Astrocyte of the cerebellum (primary cell): ENCODE measurements at regions not wholly inside any gene's neighbourhood (a gene's known extent, or its start where the extent isn't known, plus 50 kb on each side); places are given as distances from the start of the nearest gene placed in this dataset.

ENCODE experiments used
- DNase-seq: peaks from one replicate; pipeline ENCODE4 v3.0.0-alpha.2; 2011; ENCODE audit warnings: low read depth
- H3K4me3 ChIP-seq: 2 replicates; pipeline ENCODE4 v1.5.1; 2011; ENCODE audit warnings: mild to moderate bottlenecking, low read depth, low read length, moderate library complexity
- CTCF ChIP-seq: IDR thresholded peaks from 2 replicates; pipeline ENCODE4 v1.5.1; 2012; ENCODE audit warnings: low read length, low read depth, moderate library complexity, mild to moderate bottlenecking; ENCODE audit errors: missing control alignments
- in situ Hi-C: cut with HindIII; loops from 2 replicates; pipeline ENCODE4 v1.10.0; 2017; ENCODE audit warnings: low sequenced_read_pairs

DNA sequence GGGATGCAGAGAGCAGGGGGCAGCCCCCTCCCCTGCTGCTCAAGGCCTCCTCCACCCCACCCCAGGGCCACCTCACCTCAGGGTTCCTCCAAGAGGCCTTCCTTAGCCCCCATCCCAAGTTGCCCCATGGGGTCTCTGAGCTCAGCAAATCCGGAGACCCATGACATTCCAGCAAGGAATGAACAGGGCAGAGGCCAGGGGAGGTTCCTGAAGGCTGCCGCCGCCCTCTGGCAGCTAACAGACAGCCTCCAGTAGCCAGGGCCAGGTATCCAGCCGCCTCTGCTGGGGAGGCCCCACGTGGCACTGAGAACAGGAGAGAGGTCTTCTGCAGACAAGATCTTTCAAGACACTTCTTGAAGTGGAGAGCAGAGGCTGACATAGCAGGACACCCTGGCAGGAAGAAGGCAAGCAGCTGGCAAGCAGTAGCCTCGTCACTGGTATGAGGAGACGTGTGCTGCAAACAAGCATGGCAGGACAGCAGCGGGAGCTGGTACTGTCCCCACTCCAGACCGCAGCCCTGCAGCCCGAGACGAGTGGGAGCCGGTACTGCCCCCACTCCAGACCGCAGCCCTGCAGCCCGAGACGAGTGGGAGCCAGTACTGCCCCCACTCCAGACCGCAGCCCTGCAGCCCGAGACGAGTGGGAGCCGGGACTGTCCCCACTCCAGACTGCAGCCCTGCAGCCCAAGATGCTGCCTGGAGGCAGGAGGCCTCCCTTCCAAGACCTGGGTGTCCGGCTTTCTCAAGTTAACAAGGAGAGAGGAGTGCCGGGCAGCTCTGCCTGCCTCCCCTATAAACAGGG is 190.6 kb downstream of the IGLL1 start:
- in situ Hi-C loops: no loop called here
- DNase-seq: no peak
- H3K4me3 ChIP-seq: no peak overlapping the region
- TF ChIP-seq CTCF: no peak

- TF ChIP-seq CTCF: no peak
- in situ Hi-C loops: no loop called here
- no peak overlapping the region for H3K4me3 ChIP-seq
- no peak for DNase-seq
Observed at GRCh38 chr22:23388517-23388890, 191.6 kb downstream of the IGLL1 start.

DNA sequence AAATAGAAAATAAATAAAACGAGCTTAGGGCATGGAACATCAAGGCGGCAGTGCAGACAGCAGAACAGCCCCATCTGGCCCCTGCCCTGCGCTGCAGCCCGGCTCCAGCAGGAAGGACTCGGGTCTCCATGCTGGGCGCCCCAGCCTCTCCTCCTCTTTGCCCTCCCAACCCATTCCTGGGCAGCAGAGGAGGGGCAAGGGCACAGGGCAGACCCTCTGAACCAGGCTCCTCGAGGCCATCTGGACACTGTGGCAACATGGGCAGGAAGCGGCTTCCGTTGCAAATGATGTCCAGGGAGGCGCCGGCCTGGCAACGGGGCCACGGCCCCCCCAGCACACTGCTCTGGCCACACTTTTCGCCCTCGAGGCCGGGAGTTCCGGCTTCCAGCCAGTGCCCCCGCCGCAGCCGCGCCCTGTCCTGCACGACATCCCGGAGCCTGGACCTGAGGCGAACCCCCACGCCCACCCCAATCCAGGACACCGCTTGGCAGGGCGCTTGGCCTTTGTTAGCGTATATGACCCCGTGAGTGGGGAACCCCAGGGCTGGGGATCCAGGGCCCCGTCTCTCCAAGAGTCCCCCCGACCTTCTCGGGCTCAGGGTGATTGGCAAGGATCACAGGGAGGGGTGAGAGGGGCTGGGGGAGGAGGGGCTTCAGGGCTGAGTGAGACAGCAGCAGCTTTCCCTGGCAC is 192.1 kb downstream of the IGLL1 start:
- DNase-seq: no peak
- no peak overlapping the region for H3K4me3 ChIP-seq
- TF ChIP-seq CTCF: no peak
- in situ Hi-C loops: no loop called here

DNA sequence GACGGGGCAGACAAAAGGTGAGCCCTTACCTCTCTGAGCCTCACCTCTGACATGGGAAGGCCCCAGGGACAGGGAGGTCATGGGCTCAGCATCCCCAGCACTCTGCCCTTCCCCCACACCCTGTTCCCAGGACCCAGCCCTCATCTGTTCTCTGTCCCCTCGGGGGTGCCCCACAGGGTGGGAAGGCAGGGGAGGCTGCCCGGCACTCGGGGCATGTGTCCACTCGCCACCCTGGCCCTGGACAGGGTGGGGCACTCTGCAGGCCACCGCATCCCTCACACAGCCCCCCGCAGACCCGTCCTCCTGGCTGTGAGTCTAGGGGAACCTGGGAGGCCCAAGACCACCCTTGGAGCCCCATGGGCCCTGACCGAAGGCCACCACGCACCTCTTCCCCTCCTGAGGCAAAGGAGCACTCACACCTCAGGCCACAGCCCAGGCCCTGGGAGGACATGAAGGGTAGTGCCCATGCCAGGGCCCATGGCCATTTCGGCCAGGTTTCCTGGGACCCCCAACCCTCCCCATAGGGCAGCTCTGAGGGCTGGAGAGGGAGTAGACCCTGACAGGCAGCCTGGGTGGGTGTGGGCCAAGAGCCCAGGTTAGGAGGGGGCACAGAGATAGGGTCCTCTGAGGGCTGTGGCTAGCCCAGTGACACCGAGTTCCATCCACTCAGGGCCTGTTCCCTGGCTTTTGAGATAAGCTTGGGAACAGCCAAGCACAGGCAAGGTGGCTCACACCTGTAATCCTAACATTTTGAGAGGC is 193.1 kb downstream of the IGLL1 start:
- H3K4me3 ChIP-seq: no peak overlapping the region
- in situ Hi-C loops: no loop called here
- DNase-seq: no peak
- TF ChIP-seq CTCF: no peak

- H3K4me3 ChIP-seq: no peak overlapping the region
- DNase-seq: peak; percentile 60
- peak; percentile 98 for TF ChIP-seq CTCF
- in situ Hi-C loops: no loop called here
Observed at GRCh38 chr22:23385678-23386631, 194.1 kb downstream of the IGLL1 start.
